Breast epithelium (tissue), 4 donors: ENCODE measurements at regions not wholly inside any gene's neighbourhood (a gene's known extent, or its start where the extent isn't known, plus 50 kb on each side); places are given as distances from the start of the nearest gene placed in this dataset.

Experiments used
- DNase-seq, 2 donors: peaks; one replicate each; pipeline ENCODE4 v3.0.0-alpha.2; 2019; ENCODE audit warnings: low spot score in 2 of 2
- H3K27ac ChIP-seq, 2 donors: fragments of 200-600 bp; sonication (generic) in 1 of 2; one replicate each; pipeline ENCODE4 v1.5.1; 2016 to 2019; ENCODE audit warnings: mild to moderate bottlenecking in 1 of 2
- H3K27me3 ChIP-seq, 2 donors: fragments of 200-600 bp; sonication (generic) in 1 of 2; one replicate each; pipeline versions ENCODE4 v1.5.1 to v1.6.0; 2017 to 2019; ENCODE audit warnings: control low read depth in 1 of 2, mild to moderate bottlenecking in 1 of 2
- H3K36me3 ChIP-seq: fragments of 200-600 bp; one replicate; pipeline ENCODE4 v1.5.1; 2019
- H3K4me1 ChIP-seq, 2 donors: fragments of 200-600 bp; sonication (generic); one replicate each; pipeline ENCODE4 v1.5.1; 2016 to 2019; ENCODE audit warnings: control low read depth in 1 of 2
- H3K4me3 ChIP-seq, 3 donors: fragments of 200-600 bp; sonication (generic); 1 replicate in 2 of 3; 2 replicates in 1 of 3; pipeline ENCODE4 v1.5.1; 2016 to 2019; ENCODE audit warnings: mild to moderate bottlenecking in 3 of 3, moderate library complexity in 2 of 3
- H3K9me3 ChIP-seq, 2 donors: fragments of 200-600 bp; sonication (generic) in 1 of 2; one replicate each; pipeline ENCODE4 v1.5.1; 2016 to 2019; ENCODE audit warnings: control low read depth in 1 of 2
- CTCF ChIP-seq, 3 donors: fragments of 450-650 bp; IDR thresholded peaks; one replicate each; pipeline ENCODE4 v1.5.1; 2016 to 2017; ENCODE audit warnings: antibody characterized with exemption in 3 of 3, mild to moderate bottlenecking in 3 of 3, moderate library complexity in 3 of 3
- POLR2A ChIP-seq: fragments of 450-650 bp; IDR thresholded peaks from one replicate; pipeline ENCODE4 v1.6.1; 2016; ENCODE audit warnings: antibody characterized with exemption, mild to moderate bottlenecking, moderate library complexity
- POLR2AphosphoS5 ChIP-seq, 3 donors: sonication (generic); formaldehyde crosslinking; IDR thresholded peaks; one replicate each; pipeline ENCODE4 v1.6.1; 2017; ENCODE audit warnings: antibody characterized with exemption in 3 of 3
- intact Hi-C: fragments of 100-400 bp; cut with DNase I; formaldehyde crosslinking; loops from one replicate; pipeline ENCODE4 v1.15.1; 2023; ENCODE audit warnings: low total_unique reads

- Histone ChIP-seq H3K27me3 (no peaks in the 10 kb centered on the region), H3K4me1 (no peaks in the 10 kb centered on the region), H3K9me3 (no peaks in the 10 kb centered on the region), H3K36me3 (no peaks in the 10 kb centered on the region), H3K4me3 (no peak overlapping the region), H3K27ac (no peak overlapping the region)
- intact Hi-C loops: no loop called here
- DNase-seq: no peak
- TF ChIP-seq CTCF (IDR thresholded peaks at IDR 0.05) (no peak), POLR2AphosphoS5 (IDR thresholded peaks at IDR 0.05) (no peak), POLR2A (no peak)
These were observed 461.0 kb upstream of the HNRNPA3 start for GRCh38 chr2:176751314-176752227.

- intact Hi-C loops: no loop called here
- TF ChIP-seq POLR2A (no peak), CTCF (IDR thresholded peaks at IDR 0.05) (no peak), POLR2AphosphoS5 (IDR thresholded peaks at IDR 0.05) (no peak)
- Histone ChIP-seq H3K27ac (no peak overlapping the region), H3K36me3 (no peaks in the 10 kb centered on the region), H3K4me1 (no peaks in the 10 kb centered on the region), H3K27me3 (no peaks in the 10 kb centered on the region), H3K9me3 (no peaks in the 10 kb centered on the region), H3K4me3 (no peak overlapping the region)
- DNase-seq: no peak
These were observed 460.3 kb upstream of the HNRNPA3 start for GRCh38 chr2:176752295-176752694.

GRCh38 chr2:176753205-176753604 lies 459.4 kb upstream of the HNRNPA3 start:
- intact Hi-C loops: no loop called here
- Histone ChIP-seq H3K9me3 (no peaks in the 10 kb centered on the region), H3K27me3 (no peaks in the 10 kb centered on the region)

GRCh38 chr2:176753752-176754474 lies 458.7 kb upstream of the HNRNPA3 start:
- Histone ChIP-seq H3K27ac (no peak overlapping the region), H3K36me3 (no peaks in the 10 kb centered on the region), H3K27me3 (no peaks in the 10 kb centered on the region), H3K4me1 (no peaks in the 10 kb centered on the region), H3K9me3 (no peaks in the 10 kb centered on the region), H3K4me3 (no peak overlapping the region)
- intact Hi-C loops: no loop called here
- TF ChIP-seq POLR2A (no peak), POLR2AphosphoS5 (IDR thresholded peaks at IDR 0.05) (no peak), CTCF (IDR thresholded peaks at IDR 0.05) (no peak)
- DNase-seq: no peak

More at GRCh38 chr2:176753205-176753604, 459.4 kb upstream of the HNRNPA3 start:
- Histone ChIP-seq H3K36me3 (no peaks in the 10 kb centered on the region), H3K4me3 (no peak overlapping the region), H3K4me1 (no peaks in the 10 kb centered on the region), H3K27ac (no peak overlapping the region)
- no peak for TF ChIP-seq POLR2A
- DNase-seq: no peak

- TF ChIP-seq POLR2AphosphoS5 (IDR thresholded peaks at IDR 0.05): no peak
- no peak for TF ChIP-seq POLR2A
- TF ChIP-seq CTCF (IDR thresholded peaks at IDR 0.05): no peak
- Histone ChIP-seq H3K27me3 (no peaks in the 10 kb centered on the region), H3K4me1 (no peaks in the 10 kb centered on the region), H3K36me3 (no peaks in the 10 kb centered on the region), H3K9me3 (no peaks in the 10 kb centered on the region), H3K4me3 (no peak overlapping the region), H3K27ac (no peak overlapping the region)
- intact Hi-C loops: no loop called here
- DNase-seq: no peak
These were observed 457.0 kb upstream of the HNRNPA3 start for GRCh38 chr2:176755537-176756135.
